HEK293 (cell line): ENCODE measurements at regions not wholly inside any gene's neighbourhood (a gene's known extent, or its start where the extent isn't known, plus 50 kb on each side); places are given as distances from the start of the nearest gene placed in this dataset.

ENCODE experiments used
- CTCF ChIA-PET: fragments of 350-600 bp; formaldehyde crosslinking; extraction: SDS; loops from one replicate; lab custom pipeline; 2021; ENCODE audit warnings: antibody characterized with exemption; lab: Yijun Ruan, JAX
- POLR2A ChIA-PET: fragments of 300-600 bp; formaldehyde crosslinking; extraction: SDS; loops from one replicate; lab custom pipeline; 2020; ENCODE audit warnings: antibody characterized with exemption, inconsistent platforms; lab: Yijun Ruan, JAX
- H3K27ac ChIP-seq: fragments of 200-500 bp; sonication (Bioruptor generic); 2 replicates; pipeline ENCODE4 v1.5.1; 2014; ENCODE audit warnings: low read depth, low read length, control low read depth, inconsistent platforms; ENCODE audit errors: extremely low read depth
- H3K36me3 ChIP-seq, 2 experiments: fragments of 200-500 bp in 1 of 2; sonication (Bioruptor generic) in 1 of 2; 1 replicate in 1 of 2; 2 replicates in 1 of 2; pipeline ENCODE4 v1.5.1; 2014 to 2017; ENCODE audit warnings: inconsistent platforms in 2 of 2, low read length in 2 of 2; ENCODE audit not compliant: control insufficient read depth in 2 of 2, insufficient read depth in 1 of 2
- H3K4me1 ChIP-seq: fragments of 200-500 bp; sonication (Bioruptor generic); 2 replicates; pipeline ENCODE4 v1.5.1; 2014; ENCODE audit warnings: mild to moderate bottlenecking, low read length, inconsistent platforms; ENCODE audit not compliant: control insufficient read depth, insufficient read depth
- H3K4me3 ChIP-seq: 2 replicates; pipeline ENCODE4 v1.5.1; 2011; ENCODE audit warnings: low read depth, mild to moderate bottlenecking, control low read depth, low read length, moderate library complexity
- H3K9me3 ChIP-seq: fragments of 200-500 bp; sonication (Bioruptor generic); 2 replicates; pipeline ENCODE4 v1.5.1; 2014; ENCODE audit warnings: low read depth, low read length, inconsistent platforms; ENCODE audit not compliant: control insufficient read depth, insufficient read depth
- BCL11A ChIP-seq: fragments of 450-650 bp; formaldehyde crosslinking; IDR thresholded peaks from 2 replicates; pipeline ENCODE4 v1.5.1; 2016; ENCODE audit warnings: low read depth, missing biosample characterization, missing genetic modification characterization
- GLIS1 ChIP-seq: fragments of 450-650 bp; formaldehyde crosslinking; IDR thresholded peaks from 2 replicates; pipeline ENCODE4 v1.5.1; 2016; ENCODE audit warnings: missing biosample characterization, missing genetic modification characterization
- HOXD13 ChIP-seq: sonication (generic); formaldehyde crosslinking; IDR thresholded peaks from 2 replicates; pipeline ENCODE4 v1.8.0; 2022; ENCODE audit warnings: missing genetic modification reagents, borderline replicate concordance
- KLF7 ChIP-seq: fragments of 450-650 bp; formaldehyde crosslinking; IDR thresholded peaks from 2 replicates; pipeline ENCODE4 v1.5.1; 2016; ENCODE audit warnings: missing biosample characterization, missing genetic modification characterization, borderline replicate concordance
- OSR2 ChIP-seq: fragments of 450-650 bp; formaldehyde crosslinking; IDR thresholded peaks from 2 replicates; pipeline ENCODE4 v1.5.1; 2016; ENCODE audit warnings: missing biosample characterization, missing genetic modification characterization
- SP7 ChIP-seq: fragments of 450-650 bp; formaldehyde crosslinking; IDR thresholded peaks from 2 replicates; pipeline ENCODE4 v1.5.1; 2016; ENCODE audit warnings: missing biosample characterization, missing genetic modification characterization
- TRIM28 ChIP-seq: IDR thresholded peaks from 2 replicates; pipeline ENCODE4 v1.6.1; 2011; ENCODE audit warnings: low read length, control low read depth, borderline replicate concordance
- ZNF202 ChIP-seq: fragments of 450-650 bp; formaldehyde crosslinking; IDR thresholded peaks from 2 replicates; pipeline ENCODE4 v1.5.1; 2016; ENCODE audit warnings: missing biosample characterization, missing genetic modification characterization, borderline replicate concordance
- ZNF266 ChIP-seq: fragments of 450-650 bp; formaldehyde crosslinking; IDR thresholded peaks from 2 replicates; pipeline ENCODE4 v1.5.1; 2016; ENCODE audit warnings: missing biosample characterization, missing genetic modification characterization, low read depth
- ZNF37A ChIP-seq: fragments of 450-650 bp; IDR thresholded peaks from 2 replicates; pipeline ENCODE4 v1.5.1; 2018; ENCODE audit warnings: missing biosample characterization, missing genetic modification characterization
- ZNF394 ChIP-seq: fragments of 450-650 bp; formaldehyde crosslinking; IDR thresholded peaks from 2 replicates; pipeline ENCODE4 v1.5.1; 2016; ENCODE audit warnings: missing biosample characterization, missing genetic modification characterization, mild to moderate bottlenecking, moderate library complexity, borderline replicate concordance
- ZNF473 ChIP-seq: fragments of 450-650 bp; formaldehyde crosslinking; IDR thresholded peaks from 2 replicates; pipeline ENCODE4 v1.5.1; 2017; ENCODE audit warnings: missing biosample characterization, missing genetic modification characterization
- ZNF514 ChIP-seq: fragments of 450-650 bp; formaldehyde crosslinking; IDR thresholded peaks from 2 replicates; pipeline ENCODE4 v1.5.1; 2016; ENCODE audit warnings: missing biosample characterization, missing genetic modification characterization
- ZNF529 ChIP-seq: fragments of 450-650 bp; formaldehyde crosslinking; IDR thresholded peaks from 2 replicates; pipeline ENCODE4 v1.5.1; 2017; ENCODE audit warnings: missing genetic modification characterization, missing biosample characterization; ENCODE audit not compliant: insufficient replicate concordance
- ZNF544 ChIP-seq: fragments of 450-650 bp; formaldehyde crosslinking; IDR thresholded peaks from 2 replicates; pipeline ENCODE4 v1.5.0; 2017; ENCODE audit warnings: missing biosample characterization, missing genetic modification characterization
- ZNF561 ChIP-seq: fragments of 450-650 bp; IDR thresholded peaks from 2 replicates; pipeline ENCODE4 v1.5.1; 2018; ENCODE audit warnings: missing biosample characterization, missing genetic modification characterization, borderline replicate concordance
- ZNF610 ChIP-seq: fragments of 450-650 bp; formaldehyde crosslinking; IDR thresholded peaks from 2 replicates; pipeline ENCODE4 v1.5.1; 2016; ENCODE audit warnings: missing biosample characterization, missing genetic modification characterization, borderline replicate concordance
- ZNF621 ChIP-seq: fragments of 450-650 bp; formaldehyde crosslinking; IDR thresholded peaks from 2 replicates; pipeline ENCODE4 v1.5.1; 2017; ENCODE audit warnings: missing biosample characterization, missing genetic modification characterization
- ZNF658 ChIP-seq: fragments of 450-650 bp; formaldehyde crosslinking; IDR thresholded peaks from 2 replicates; pipeline ENCODE4; 2016; ENCODE audit warnings: missing biosample characterization, missing genetic modification characterization
- ZNF768 ChIP-seq: fragments of 450-650 bp; formaldehyde crosslinking; IDR thresholded peaks from 2 replicates; pipeline ENCODE4 v1.5.1; 2018; ENCODE audit warnings: missing biosample characterization, mild to moderate bottlenecking, missing genetic modification characterization
- ZNF776 ChIP-seq: fragments of 450-650 bp; formaldehyde crosslinking; IDR thresholded peaks from 2 replicates; pipeline ENCODE4 v1.5.0; 2017; ENCODE audit warnings: missing biosample characterization, missing genetic modification characterization, borderline replicate concordance
- TF ChIP-seq, protein P1 (sequence below): fragments of 450-650 bp; formaldehyde crosslinking; IDR thresholded peaks from 2 replicates; pipeline ENCODE4 v1.5.1; 2017; ENCODE audit warnings: missing biosample characterization, missing genetic modification characterization
- TF ChIP-seq, protein P2 (sequence below): fragments of 450-650 bp; formaldehyde crosslinking; IDR thresholded peaks from 2 replicates; pipeline ENCODE4 v1.5.1; 2017; ENCODE audit warnings: missing biosample characterization, missing genetic modification characterization
- TF ChIP-seq, protein P3 (sequence below): fragments of 450-650 bp; formaldehyde crosslinking; IDR thresholded peaks from 2 replicates; pipeline ENCODE4 v1.5.1; 2016; ENCODE audit warnings: missing biosample characterization, missing genetic modification characterization
- TF ChIP-seq, protein P4 (sequence below): fragments of 450-650 bp; formaldehyde crosslinking; conservative IDR thresholded peaks from 2 replicates; pipeline ENCODE4 v1.5.1; 2016; ENCODE audit warnings: low read depth, missing biosample characterization, missing genetic modification characterization

DNA sequence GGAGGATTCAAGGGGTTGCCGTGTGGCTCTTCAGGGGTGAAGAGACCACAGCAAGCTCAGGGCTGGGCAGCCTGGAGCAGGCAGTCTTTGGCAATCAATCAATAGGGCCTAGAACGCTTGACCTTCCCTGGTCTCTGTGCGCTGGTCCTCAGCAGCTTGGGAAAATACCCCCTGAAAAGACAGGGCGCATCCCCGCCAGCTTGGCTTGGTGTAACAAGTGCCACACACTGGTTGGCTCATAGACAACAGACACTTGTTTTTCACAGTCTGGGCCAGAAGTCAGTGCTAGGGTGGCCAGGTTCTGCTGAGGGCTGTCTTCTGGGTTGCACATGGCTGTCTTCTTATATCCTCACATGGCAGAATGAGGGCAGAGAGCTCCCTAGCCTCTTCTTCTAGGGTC lies 141.1 kb downstream of the HSD17B3 start (continued):
- TF ChIP-seq, protein P1, sequence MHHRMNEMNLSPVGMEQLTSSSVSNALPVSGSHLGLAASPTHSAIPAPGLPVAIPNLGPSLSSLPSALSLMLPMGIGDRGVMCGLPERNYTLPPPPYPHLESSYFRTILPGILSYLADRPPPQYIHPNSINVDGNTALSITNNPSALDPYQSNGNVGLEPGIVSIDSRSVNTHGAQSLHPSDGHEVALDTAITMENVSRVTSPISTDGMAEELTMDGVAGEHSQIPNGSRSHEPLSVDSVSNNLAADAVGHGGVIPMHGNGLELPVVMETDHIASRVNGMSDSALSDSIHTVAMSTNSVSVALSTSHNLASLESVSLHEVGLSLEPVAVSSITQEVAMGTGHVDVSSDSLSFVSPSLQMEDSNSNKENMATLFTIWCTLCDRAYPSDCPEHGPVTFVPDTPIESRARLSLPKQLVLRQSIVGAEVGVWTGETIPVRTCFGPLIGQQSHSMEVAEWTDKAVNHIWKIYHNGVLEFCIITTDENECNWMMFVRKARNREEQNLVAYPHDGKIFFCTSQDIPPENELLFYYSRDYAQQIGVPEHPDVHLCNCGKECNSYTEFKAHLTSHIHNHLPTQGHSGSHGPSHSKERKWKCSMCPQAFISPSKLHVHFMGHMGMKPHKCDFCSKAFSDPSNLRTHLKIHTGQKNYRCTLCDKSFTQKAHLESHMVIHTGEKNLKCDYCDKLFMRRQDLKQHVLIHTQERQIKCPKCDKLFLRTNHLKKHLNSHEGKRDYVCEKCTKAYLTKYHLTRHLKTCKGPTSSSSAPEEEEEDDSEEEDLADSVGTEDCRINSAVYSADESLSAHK: no peak
- TF ChIP-seq KLF7 (tag by site-specific recombination): no peak
- no peak for TF ChIP-seq ZNF202 (tag by site-specific recombination)
- no peak for TF ChIP-seq ZNF776 (tag by site-specific recombination)
- TF ChIP-seq, protein P2, sequence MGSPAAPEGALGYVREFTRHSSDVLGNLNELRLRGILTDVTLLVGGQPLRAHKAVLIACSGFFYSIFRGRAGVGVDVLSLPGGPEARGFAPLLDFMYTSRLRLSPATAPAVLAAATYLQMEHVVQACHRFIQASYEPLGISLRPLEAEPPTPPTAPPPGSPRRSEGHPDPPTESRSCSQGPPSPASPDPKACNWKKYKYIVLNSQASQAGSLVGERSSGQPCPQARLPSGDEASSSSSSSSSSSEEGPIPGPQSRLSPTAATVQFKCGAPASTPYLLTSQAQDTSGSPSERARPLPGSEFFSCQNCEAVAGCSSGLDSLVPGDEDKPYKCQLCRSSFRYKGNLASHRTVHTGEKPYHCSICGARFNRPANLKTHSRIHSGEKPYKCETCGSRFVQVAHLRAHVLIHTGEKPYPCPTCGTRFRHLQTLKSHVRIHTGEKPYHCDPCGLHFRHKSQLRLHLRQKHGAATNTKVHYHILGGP: no peak
- no peak for TF ChIP-seq HOXD13 (CRISPR knock-in tag)

DNA sequence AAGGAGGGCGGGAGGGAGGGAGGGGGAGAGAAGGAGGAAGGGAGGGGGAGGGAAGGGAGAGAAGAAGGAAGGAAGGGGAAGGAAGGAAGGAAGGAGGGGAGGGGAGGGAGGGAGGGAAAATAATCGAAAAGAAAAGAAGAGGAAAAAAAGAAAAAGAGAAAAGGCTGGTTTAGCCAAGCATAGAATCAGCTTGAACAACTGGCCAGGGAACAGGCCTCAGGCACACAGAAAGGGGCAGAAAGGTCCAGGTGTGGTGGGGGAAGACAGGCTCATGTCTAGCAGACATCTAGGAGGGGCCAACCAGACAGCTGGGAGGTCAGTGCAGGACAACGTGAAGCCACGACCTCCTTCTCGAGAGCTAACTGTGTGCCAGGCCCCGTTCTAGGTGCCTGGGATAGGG lies 141.8 kb downstream of the HSD17B3 start:
- Histone ChIP-seq H3K4me1 (no peaks in the 10 kb centered on the region), H3K9me3 (no peaks in the 10 kb centered on the region), H3K4me3 (no peak overlapping the region)
- TF ChIP-seq SP7 (tag by site-specific recombination) (no peak), ZNF610 (tag by site-specific recombination) (no peak), ZNF544 (no peak), ZNF37A (no peak), ZNF561 (no peak), ZNF473 (tag by site-specific recombination) (no peak), ZNF621 (tag by site-specific recombination) (no peak), ZNF658 (no peak), ZNF202 (tag by site-specific recombination) (no peak), OSR2 (tag by site-specific recombination) (no peak), ZNF529 (no peak), TRIM28 (no peak), ZNF768 (tag by site-specific recombination) (no peak), BCL11A (tag by site-specific recombination) (no peak), ZNF394 (tag by site-specific recombination) (no peak), ZNF514 (tag by site-specific recombination) (no peak), ZNF266 (no peak), GLIS1 (tag by site-specific recombination) (no peak)
- TF ChIP-seq, protein P3, sequence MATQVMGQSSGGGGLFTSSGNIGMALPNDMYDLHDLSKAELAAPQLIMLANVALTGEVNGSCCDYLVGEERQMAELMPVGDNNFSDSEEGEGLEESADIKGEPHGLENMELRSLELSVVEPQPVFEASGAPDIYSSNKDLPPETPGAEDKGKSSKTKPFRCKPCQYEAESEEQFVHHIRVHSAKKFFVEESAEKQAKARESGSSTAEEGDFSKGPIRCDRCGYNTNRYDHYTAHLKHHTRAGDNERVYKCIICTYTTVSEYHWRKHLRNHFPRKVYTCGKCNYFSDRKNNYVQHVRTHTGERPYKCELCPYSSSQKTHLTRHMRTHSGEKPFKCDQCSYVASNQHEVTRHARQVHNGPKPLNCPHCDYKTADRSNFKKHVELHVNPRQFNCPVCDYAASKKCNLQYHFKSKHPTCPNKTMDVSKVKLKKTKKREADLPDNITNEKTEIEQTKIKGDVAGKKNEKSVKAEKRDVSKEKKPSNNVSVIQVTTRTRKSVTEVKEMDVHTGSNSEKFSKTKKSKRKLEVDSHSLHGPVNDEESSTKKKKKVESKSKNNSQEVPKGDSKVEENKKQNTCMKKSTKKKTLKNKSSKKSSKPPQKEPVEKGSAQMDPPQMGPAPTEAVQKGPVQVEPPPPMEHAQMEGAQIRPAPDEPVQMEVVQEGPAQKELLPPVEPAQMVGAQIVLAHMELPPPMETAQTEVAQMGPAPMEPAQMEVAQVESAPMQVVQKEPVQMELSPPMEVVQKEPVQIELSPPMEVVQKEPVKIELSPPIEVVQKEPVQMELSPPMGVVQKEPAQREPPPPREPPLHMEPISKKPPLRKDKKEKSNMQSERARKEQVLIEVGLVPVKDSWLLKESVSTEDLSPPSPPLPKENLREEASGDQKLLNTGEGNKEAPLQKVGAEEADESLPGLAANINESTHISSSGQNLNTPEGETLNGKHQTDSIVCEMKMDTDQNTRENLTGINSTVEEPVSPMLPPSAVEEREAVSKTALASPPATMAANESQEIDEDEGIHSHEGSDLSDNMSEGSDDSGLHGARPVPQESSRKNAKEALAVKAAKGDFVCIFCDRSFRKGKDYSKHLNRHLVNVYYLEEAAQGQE (tag by site-specific recombination): no peak
- TF ChIP-seq, protein P4, sequence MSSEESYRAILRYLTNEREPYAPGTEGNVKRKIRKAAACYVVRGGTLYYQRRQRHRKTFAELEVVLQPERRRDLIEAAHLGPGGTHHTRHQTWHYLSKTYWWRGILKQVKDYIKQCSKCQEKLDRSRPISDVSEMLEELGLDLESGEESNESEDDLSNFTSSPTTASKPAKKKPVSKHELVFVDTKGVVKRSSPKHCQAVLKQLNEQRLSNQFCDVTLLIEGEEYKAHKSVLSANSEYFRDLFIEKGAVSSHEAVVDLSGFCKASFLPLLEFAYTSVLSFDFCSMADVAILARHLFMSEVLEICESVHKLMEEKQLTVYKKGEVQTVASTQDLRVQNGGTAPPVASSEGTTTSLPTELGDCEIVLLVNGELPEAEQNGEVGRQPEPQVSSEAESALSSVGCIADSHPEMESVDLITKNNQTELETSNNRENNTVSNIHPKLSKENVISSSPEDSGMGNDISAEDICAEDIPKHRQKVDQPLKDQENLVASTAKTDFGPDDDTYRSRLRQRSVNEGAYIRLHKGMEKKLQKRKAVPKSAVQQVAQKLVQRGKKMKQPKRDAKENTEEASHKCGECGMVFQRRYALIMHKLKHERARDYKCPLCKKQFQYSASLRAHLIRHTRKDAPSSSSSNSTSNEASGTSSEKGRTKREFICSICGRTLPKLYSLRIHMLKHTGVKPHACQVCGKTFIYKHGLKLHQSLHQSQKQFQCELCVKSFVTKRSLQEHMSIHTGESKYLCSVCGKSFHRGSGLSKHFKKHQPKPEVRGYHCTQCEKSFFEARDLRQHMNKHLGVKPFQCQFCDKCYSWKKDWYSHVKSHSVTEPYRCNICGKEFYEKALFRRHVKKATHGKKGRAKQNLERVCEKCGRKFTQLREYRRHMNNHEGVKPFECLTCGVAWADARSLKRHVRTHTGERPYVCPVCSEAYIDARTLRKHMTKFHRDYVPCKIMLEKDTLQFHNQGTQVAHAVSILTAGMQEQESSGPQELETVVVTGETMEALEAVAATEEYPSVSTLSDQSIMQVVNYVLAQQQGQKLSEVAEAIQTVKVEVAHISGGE: no peak
- TF ChIP-seq, all 188 proteins: peak for 0
- POLR2A ChIA-PET: no interaction called here
- CTCF ChIA-PET: interaction anchor here (0.6 kb wide), 1 partner anchor 157 kb away, joined by 4 read pairs; no protein-coding TSS in a partner anchor
- Histone ChIP-seq H3K36me3 (no peaks in the 10 kb centered on the region), H3K27ac (no peak overlapping the region)
